ENCODE measurements at regions not wholly inside any gene's neighbourhood (a gene's known extent, or its start where the extent isn't known, plus 50 kb on each side); places are given as distances from the start of the nearest gene placed in this dataset.
A peak's percentile ranks its signal among the peaks of the same experiment; 100 is the strongest.

GRCh38 chr16:73251608-73252007 is 203.7 kb upstream of the ZFHX3 start:
- Histone ChIP-seq H3K27ac (ENCODE audit: low read depth, low read length) (no peak overlapping the region), H3K79me1 (ENCODE audit: low read depth, low read length) (no peaks in the 10 kb centered on the region), H3K36me3 (ENCODE audit: control insufficient read depth in 2 of 4, insufficient read depth in 4 of 4, low read length in 3 of 4) (no peaks in the 10 kb centered on the region; a peak in 1 of 8 replicates), H3K4me3 (ENCODE audit: extremely low read depth in 1 of 4, insufficient read depth in 2 of 4, low read depth in 3 of 4, low read length in 4 of 4) (no peak overlapping the region), H3K14ac (ENCODE audit: insufficient read length) (no peak overlapping the region), H2BK20ac (ENCODE audit: low read length) (0 out of 2 replicates have a peak overlapping the region, but pooled peaks have one; percentile 11), H3K23ac (ENCODE audit: insufficient read length) (no peak overlapping the region), H4K8ac (ENCODE audit: extremely low read depth, insufficient read depth, low read length) (no peak overlapping the region), H3K4ac (replicated peaks; ENCODE audit: insufficient read length, low read depth, low read length) (no peak overlapping the region), H3K4me1 (replicated peaks in 1 of 4; ENCODE audit: control insufficient read depth in 3 of 4, insufficient read depth in 4 of 4, low read length in 3 of 4) (no peaks in the 10 kb centered on the region), H3K79me2 (ENCODE audit: control insufficient read depth in 1 of 2, insufficient read depth in 2 of 2, low read length in 2 of 2) (no peaks in the 10 kb centered on the region), H3K9ac (replicated peaks in 1 of 4; ENCODE audit: extremely low read depth in 1 of 4, low read depth in 3 of 4, low read length in 3 of 4) (no peak overlapping the region), H4K5ac (ENCODE audit: insufficient read length, low read depth, low read length) (no peak overlapping the region), H2BK15ac (ENCODE audit: low read length) (0 out of 2 replicates have a peak overlapping the region, but pooled peaks have one; percentile 32), H3K18ac (ENCODE audit: extremely low read depth, low read length) (no peak overlapping the region), H2BK5ac (ENCODE audit: low read depth, low read length) (peak overlapping the region; percentile 55; the same call in 1 of the 2 replicates), H3K4me2 (ENCODE audit: insufficient read depth in 1 of 2, low read depth in 2 of 2, low read length in 2 of 2) (no peak overlapping the region), H4K91ac (replicated peaks; ENCODE audit: insufficient read length, low read length) (no peak overlapping the region), H2BK120ac (replicated peaks; ENCODE audit: low read depth, low read length) (no peak overlapping the region), H2AK5ac (ENCODE audit: low read depth, low read length) (peak overlapping the region; percentile 98; the same call in 1 of the 2 replicates), H2BK12ac (ENCODE audit: low read depth, low read length) (peak overlapping the region; percentile 91; the same call in 1 of the 2 replicates), H2AFZ (ENCODE audit: low read length) (no peak overlapping the region), H3K27me3 (replicated peaks in 1 of 4; ENCODE audit: control insufficient read depth in 3 of 4, extremely low read depth in 1 of 4, insufficient read depth in 3 of 4, low read length in 3 of 4) (no peaks in the 10 kb centered on the region; a peak in 1 of 7 replicates), H3K56ac (replicated peaks; ENCODE audit: insufficient read length, low read depth, low read length) (peak overlapping the region; percentile 96), H3K9me3 (ENCODE audit: insufficient read depth in 2 of 2, low read depth in 1 of 2, low read length in 1 of 2) (peaks cover 0 to 7% of the 10 kb centered on the region in 2 experiments; a peak in 1 of 4 replicates), H4K20me1 (replicated peaks in 1 of 2; ENCODE audit: control insufficient read depth in 1 of 2, insufficient read depth in 2 of 2, low read length in 2 of 2) (peaks cover 0 to 4% of the 10 kb centered on the region in 2 experiments), H3K23me2 (ENCODE audit: low read depth, low read length) (peaks cover 7% of the 10 kb centered on the region; the same call in 1 of the 2 replicates)
- DNase-seq (ENCODE audit: low read depth in 1 of 2, low spot score in 2 of 2): no peak
- POLR2A ChIA-PET (ENCODE audit: partially characterized antibody): no interaction called here
- CTCF ChIA-PET (ENCODE audit: partially characterized antibody): interaction anchor here (1.6 kb wide), 1 partner anchor 55 kb away, joined by 5 read pairs; no protein-coding TSS in a partner anchor
- no peak for FAIRE-seq
- WGBS, 2 experiments (ENCODE audit: extremely low coverage in 1 of 2, insufficient coverage in 1 of 2, insufficient read length in 1 of 2, insufficient replicate concordance in 2 of 2, low coverage in 1 of 2, low lambda C conversion rate in 2 of 2, missing lambda C conversion rate in 1 of 2): 87% methylated on average over 7 of the region's 7 CpGs; no CpG with 5 or more reads in 1 of the 2 experiments
- no peak for TF ChIP-seq POLR2A (IDR thresholded peaks at IDR 0.05; ENCODE audit: control extremely low read depth in 1 of 2, low read depth in 2 of 2, low read length in 2 of 2)
- TF ChIP-seq CHD1 (IDR thresholded peaks at IDR 0.05; ENCODE audit: low read depth, low read length): no peak
- no peak for TF ChIP-seq FOSL1 (IDR thresholded peaks at IDR 0.05; ENCODE audit: insufficient read depth, low read depth, low read length)
- no peak for TF ChIP-seq RXRA (IDR thresholded peaks at IDR 0.05; ENCODE audit: insufficient read depth, low read depth, low read length)
- TF ChIP-seq KDM5A (IDR thresholded peaks at IDR 0.05; ENCODE audit: low read length): no peak
- no peak for TF ChIP-seq CBX5 (IDR thresholded peaks at IDR 0.05; ENCODE audit: low read depth, low read length)
- TF ChIP-seq CTBP2 (IDR thresholded peaks at IDR 0.05; ENCODE audit: borderline replicate concordance, insufficient read depth, insufficient read length, low read length): no peak
- TF ChIP-seq CREB1 (IDR thresholded peaks at IDR 0.05): no peak
- no peak for TF ChIP-seq ATF2 (IDR thresholded peaks at IDR 0.05; ENCODE audit: low read length)
- no peak for TF ChIP-seq GTF2F1 (IDR thresholded peaks at IDR 0.05; ENCODE audit: borderline replicate concordance, low read depth, low read length)
- TF ChIP-seq SIRT6 (IDR thresholded peaks at IDR 0.05; ENCODE audit: low read length): no peak
- no peak for TF ChIP-seq TCF12 (IDR thresholded peaks at IDR 0.05; ENCODE audit: low read depth, low read length)
- TF ChIP-seq SP2 (IDR thresholded peaks at IDR 0.05; ENCODE audit: low read length): no peak
- no peak for TF ChIP-seq ASH2L (IDR thresholded peaks at IDR 0.05; ENCODE audit: low read length)

All from H1 (cell line).